HG02852 (cell line): ENCODE measurements at regions not wholly inside any gene's neighbourhood (a gene's known extent, or its start where the extent isn't known, plus 50 kb on each side); places are given as distances from the start of the nearest gene placed in this dataset.
"Not testable (repeated sequence)": the region's sequence is repeated elsewhere in the genome, so short reads cannot be mapped to it uniquely, and the experiment has no call there.

Experiments
- ATAC-seq: cut with Tn5 transposase; IDR thresholded peaks from one replicate; pipeline ENCODE4 v1.9.1; 2021; ENCODE audit warnings: mild to moderate bottlenecking, moderate library complexity; ENCODE audit not compliant: unreplicated experiment

DNA sequence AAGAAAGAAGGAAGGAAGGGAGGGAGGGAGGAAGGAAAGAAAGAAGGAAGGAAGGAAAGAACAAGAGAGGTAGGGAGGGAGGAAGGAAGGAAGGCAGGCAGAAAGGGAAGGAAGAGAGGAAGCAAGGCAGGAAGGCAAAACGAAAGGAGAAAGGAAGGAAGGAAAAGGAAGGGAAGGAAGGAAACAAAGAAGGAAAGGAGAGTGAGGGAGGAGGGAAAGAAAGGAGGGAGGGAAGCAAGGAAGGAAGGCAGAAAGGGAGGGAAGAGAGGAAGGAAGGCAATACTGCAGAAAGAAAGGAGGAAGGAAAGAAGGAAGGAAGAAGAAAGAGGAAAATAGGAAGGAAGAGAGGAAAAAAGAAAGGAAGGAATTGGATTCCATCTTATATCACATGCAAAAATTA, 1303.1 kb upstream of the TMEM132C start:
- no peak for ATAC-seq

DNA sequence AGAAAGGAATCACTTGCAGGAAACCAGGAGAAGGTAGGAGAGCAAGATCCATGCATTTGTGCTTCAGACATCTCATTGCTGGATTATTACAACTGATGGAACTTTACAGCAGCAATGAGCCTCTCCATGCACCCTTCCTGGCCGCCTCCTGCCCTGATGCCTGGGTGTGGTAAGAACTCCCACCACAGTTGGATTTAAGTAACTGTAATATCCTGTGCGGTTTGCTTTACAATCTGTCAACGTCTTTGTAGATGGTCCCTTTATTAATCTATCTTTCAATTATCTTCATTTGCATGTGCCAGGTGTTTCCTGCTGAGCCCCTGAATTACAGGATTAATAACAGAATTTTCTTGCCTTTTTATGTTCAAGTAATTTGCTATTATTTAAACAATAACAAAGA, 1300.5 kb upstream of the TMEM132C start:
- no peak for ATAC-seq

- ATAC-seq, result no peak
Measured at GRCh38 chr12:126967152-126967551, 1299.8 kb upstream of the TMEM132C start.

DNA sequence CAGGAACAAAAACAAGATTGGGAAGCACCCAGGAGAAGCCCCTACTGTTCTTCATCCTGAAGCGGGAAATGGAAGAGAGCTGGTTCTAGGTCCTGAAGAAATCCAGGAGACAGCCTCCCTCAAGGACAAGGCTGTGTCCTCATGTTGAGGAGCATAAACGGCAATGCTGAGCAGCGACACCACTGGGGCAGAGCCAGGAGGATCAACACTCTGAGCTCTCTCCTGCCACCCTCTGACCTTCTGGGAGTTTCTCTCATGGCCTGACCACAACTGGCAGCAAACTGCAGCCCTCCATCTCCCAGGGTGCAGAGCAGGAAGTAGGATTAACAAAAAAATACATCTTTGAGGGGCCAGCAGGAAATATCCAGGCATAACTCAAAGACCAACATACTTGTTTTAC, 1292.2 kb upstream of the TMEM132C start:
- no peak for ATAC-seq

- ATAC-seq, result no peak
Measured at GRCh38 chr12:126976579-126976978, 1290.4 kb upstream of the TMEM132C start.

GRCh38 chr12:126979564-126979963, 1287.4 kb upstream of the TMEM132C start:
- ATAC-seq, result not testable (repeated sequence)

DNA sequence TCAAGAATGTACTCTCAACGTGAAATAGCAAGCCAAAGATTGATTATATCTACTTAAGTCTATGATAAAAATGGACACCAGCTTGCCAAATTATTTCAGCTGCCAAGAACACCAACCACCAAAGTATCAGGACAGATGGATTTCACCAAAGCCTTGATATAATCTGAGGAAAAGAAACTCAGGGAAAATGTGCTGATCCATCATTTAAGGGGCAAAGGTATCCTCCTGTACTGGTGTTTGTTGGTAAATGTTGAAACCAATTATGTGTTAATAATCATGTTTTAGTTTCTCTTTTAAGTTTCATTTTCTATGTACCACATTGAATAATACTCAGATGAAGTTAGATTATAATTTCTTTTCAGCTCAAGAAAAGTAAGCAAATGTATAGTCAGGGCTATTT, 1284.3 kb upstream of the TMEM132C start:
- ATAC-seq, result no peak

DNA sequence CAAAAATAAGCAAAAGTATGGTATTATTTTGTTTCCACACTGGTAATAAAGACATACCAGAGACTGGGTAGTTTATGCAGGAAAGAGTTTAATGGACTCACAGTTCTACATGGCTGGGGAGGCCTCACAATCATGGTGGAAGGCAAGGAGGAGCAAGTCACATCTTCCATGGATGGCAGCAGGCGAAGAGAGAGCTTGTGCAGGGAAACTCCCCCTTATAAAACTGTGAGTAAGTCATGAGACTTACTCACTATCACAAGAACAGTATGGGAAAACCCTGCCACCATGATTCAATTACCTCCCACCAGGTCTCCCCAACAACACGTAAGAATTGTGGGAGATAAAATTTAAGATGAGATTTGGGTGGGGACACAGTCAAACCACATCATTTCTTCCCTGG, 1283.2 kb upstream of the TMEM132C start:
- not testable (repeated sequence) for ATAC-seq

DNA sequence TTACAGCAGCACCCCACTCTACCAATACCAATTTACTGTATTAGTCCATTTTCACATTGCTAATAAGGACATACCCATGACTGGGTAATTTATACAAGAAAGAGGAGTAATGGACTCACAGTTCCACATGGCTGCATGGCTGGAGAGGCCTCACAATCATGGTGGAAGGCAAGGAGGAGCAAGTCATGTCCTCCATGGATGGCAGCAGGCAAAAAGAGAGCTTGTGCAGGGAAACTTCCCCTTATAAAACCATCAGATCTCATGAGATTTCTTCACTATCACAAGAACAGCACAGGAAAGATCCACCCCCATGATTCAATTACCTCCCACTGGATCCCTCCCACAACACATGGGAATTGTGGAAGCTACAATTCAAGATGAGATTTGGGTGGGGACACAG, 1281.3 kb upstream of the TMEM132C start:
- ATAC-seq, result not testable (repeated sequence)

- ATAC-seq, result no peak
Measured at GRCh38 chr12:126989532-126989931, 1277.4 kb upstream of the TMEM132C start.

- ATAC-seq, result no peak
Measured at GRCh38 chr12:126993898-126994297, 1273.1 kb upstream of the TMEM132C start.

DNA sequence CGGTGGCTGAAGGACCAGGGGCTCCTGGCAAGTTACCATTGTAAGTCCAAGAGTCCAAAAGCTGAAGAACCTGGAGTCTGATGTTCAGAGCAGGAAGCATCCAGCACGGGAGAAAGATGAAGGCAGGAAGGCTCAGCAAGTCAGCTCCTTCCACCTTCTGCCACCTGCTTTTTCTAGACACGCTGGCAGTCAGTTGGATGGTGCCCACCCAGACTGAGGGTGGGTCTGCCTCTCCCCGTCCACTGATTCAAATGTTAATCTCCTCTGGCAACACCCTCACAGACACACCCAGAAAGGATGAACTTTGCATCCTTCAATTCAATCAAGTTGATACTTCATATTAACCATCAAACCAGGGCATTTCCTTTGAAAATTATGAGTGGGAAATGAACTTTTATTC, 1272.4 kb upstream of the TMEM132C start:
- no peak for ATAC-seq

GRCh38 chr12:126998031-126998430, 1268.9 kb upstream of the TMEM132C start:
- ATAC-seq, result no peak

- no peak for ATAC-seq
Measured at GRCh38 chr12:126998747-126999285, 1268.2 kb upstream of the TMEM132C start.

DNA sequence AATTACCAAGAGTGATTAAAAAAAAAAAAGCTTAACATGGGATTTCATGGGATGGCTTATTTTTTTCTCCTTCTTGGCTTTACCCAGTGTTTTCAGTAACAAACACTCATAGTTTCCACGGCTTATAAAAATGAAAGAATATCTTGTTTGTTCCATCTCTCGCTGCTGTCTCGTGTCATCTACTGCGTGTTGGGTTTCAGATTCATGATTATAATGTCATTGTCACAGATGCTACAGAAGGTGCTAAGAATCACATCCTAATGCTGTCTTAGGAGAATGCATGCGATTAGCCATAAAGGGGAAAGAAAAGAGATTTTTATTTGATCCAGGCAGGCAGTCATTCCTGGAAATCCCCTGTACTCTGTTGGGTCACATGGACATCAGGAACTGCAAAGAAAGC, 1267.6 kb upstream of the TMEM132C start:
- no peak for ATAC-seq

- no peak for ATAC-seq
Measured at GRCh38 chr12:127005406-127005805, 1261.6 kb upstream of the TMEM132C start.

DNA sequence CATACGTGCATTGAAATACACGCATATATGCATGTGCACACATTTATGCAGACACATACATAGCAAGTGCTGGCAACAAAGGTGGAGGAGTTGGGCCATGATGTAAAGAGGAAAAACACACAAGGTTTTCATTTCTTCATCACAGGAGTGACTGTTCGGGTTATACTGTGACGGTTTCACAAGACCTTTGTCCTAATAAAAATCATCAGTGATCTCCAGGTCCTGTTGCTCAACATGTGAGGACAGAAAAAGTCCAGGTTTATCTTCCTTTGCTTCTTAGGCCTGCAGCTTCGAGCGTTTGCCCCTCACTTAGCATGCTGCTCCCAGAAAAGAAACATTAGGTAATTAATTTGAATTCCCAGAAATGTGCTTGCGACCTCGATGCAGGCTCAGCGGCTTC, 1260.0 kb upstream of the TMEM132C start:
- no peak for ATAC-seq

DNA sequence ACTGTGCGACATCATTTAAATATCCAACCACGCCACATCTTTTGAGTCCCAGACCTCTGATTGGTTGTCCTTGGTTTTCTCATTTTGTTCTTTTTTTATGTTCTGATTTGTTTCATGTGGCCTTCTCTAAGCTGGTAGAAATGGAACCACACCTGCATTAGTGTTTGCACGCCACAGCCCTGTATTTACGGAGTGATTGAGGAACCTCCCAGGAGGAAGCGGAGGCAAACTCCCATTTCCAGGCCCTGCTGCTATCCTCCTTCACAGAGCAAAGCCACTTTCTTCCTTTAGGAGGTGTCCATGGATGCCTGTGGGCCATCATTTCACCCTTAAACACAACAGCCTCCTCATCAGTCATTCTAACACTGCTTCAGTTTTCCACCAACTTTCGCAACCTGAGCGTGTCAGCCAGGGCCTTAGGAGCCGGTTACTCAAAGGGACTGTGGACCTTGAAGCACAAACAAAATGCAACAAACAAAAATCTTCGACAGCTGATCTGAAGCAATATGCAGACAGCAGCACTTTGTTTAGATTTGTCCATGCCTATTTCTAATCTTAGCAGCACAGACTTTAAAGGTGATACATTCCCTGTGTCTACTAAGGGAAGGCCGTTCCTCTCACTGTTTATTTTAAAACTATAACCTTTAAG, 1258.1 kb upstream of the TMEM132C start:
- no peak for ATAC-seq

DNA sequence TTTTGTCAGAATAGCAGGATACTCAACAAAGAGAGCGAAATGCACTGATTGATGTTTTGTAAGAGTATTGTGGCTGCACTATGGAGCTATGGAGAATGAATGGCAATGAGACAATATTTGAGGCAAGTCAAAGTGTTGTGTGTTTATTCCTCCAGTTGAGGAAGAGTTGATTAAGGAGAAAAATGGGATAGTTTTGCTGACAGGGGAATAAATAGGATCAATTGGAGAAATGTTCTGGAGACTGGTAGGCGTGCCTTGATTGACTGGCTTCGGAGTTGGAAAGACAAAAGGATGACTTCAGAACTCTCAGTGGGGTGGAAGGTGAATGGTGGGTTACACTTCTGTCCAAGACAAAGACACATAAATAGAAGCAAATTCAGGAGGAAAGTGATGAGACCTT, 1254.9 kb upstream of the TMEM132C start:
- no peak for ATAC-seq

DNA sequence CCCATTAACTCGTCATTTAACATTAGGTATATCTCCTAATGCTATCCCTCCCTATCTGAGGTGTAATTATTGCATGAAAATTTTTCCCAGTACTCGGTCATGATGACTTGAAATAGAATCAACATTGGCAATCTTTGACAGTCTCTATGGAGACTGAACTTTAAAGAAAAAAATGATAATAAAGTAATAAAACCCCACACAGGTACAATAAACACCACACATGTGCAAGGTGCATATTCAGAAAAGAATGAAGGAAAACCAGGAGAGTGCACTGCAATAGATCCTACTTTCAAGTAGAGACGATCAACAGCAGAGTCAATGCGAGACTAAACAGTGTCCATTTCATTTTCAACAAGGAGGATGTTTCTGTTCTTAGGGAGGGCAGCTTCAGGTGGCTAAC, 1253.8 kb upstream of the TMEM132C start:
- ATAC-seq, result no peak

DNA sequence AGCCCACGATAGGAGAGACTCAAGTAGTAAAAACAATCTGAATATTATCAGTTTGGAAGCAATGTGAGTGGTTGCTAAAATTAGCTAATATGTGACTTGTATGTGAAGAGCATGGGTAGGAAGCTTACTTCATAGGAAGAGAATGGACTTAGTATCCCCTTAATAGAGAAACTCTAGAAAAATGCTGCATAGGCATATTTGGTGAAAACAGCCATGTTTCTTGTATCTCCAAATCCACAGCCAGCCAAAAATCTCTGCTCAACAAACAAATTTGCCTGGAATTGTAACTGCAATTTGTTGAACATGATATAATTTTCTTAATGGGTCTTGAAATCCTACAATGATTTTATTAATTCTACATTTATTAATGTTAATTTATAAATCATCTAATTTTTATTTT, 1252.9 kb upstream of the TMEM132C start:
- no peak for ATAC-seq

GRCh38 chr12:127024791-127025190, 1242.2 kb upstream of the TMEM132C start:
- ATAC-seq, result no peak

GRCh38 chr12:127025545-127025944, 1241.4 kb upstream of the TMEM132C start:
- ATAC-seq, result no peak
